Panc1 (cell line): ENCODE measurements at regions not wholly inside any gene's neighbourhood (a gene's known extent, or its start where the extent isn't known, plus 50 kb on each side); places are given as distances from the start of the nearest gene placed in this dataset.

Source experiments
- ATAC-seq: fragments of 200-7000 bp; cut with Tn5 transposase; 2 replicates; pipeline ENCODE4 v1.9.1; 2020; ENCODE audit warnings: mild to moderate bottlenecking, moderate library complexity
- BruUV-seq: library from RNA; stranded (reverse); fragments of 400-500 nt; replicated peaks from 2 replicates; lab custom pipeline; 2021; lab: Mats Ljungman, UMichigan
- CTCF ChIA-PET: fragments of 300-600 bp; sonication (Branson Sonifier 250); formaldehyde crosslinking; loops from one replicate; lab custom pipeline; 2022; ENCODE audit warnings: antibody characterized with exemption; lab: Charles Lee
- POLR2A ChIA-PET: fragments of 300-600 bp; sonication (Branson Sonifier 250); formaldehyde crosslinking; loops from one replicate; lab custom pipeline; 2022; ENCODE audit warnings: antibody characterized with exemption; lab: Charles Lee
- DNase-seq: peaks from one replicate; pipeline ENCODE4 v3.0.0-alpha.2; 2010; ENCODE audit warnings: low read depth, low spot score
- H3K27ac ChIP-seq: 2 replicates; pipeline ENCODE4 v1.5.1; 2011; ENCODE audit warnings: mild to moderate bottlenecking, low read length, inconsistent platforms
- H3K27me3 ChIP-seq: fragments of 200-500 bp; sonication (Bioruptor generic); 2 replicates; pipeline ENCODE4 v1.6.0; 2014; ENCODE audit warnings: low read length, inconsistent platforms; ENCODE audit not compliant: control insufficient read depth, insufficient read depth
- H3K36me3 ChIP-seq: fragments of 200-500 bp; sonication (Bioruptor generic); 2 replicates; pipeline ENCODE4 v1.5.1; 2014; ENCODE audit warnings: inconsistent platforms, mild to moderate bottlenecking, low read length, moderate library complexity; ENCODE audit not compliant: control insufficient read depth, insufficient read depth
- H3K4me1 ChIP-seq: 2 replicates; pipeline ENCODE4 v1.5.1; 2011; ENCODE audit warnings: inconsistent platforms, mild to moderate bottlenecking, low read length, moderate library complexity; ENCODE audit not compliant: control insufficient read depth, insufficient read depth
- H3K4me3 ChIP-seq, 2 experiments: 2 replicates each; pipeline ENCODE4 v1.5.1; 2011 to 2012; ENCODE audit warnings: low read depth in 2 of 2, low read length in 2 of 2, mild to moderate bottlenecking in 2 of 2, inconsistent platforms in 1 of 2, moderate library complexity in 1 of 2
- H3K9me3 ChIP-seq: fragments of 200-500 bp; sonication (Bioruptor generic); 2 replicates; pipeline ENCODE4 v1.5.1; 2014; ENCODE audit warnings: low read depth, mild to moderate bottlenecking, inconsistent platforms, low read length, moderate library complexity; ENCODE audit not compliant: control insufficient read depth, insufficient read depth
- POLR2AphosphoS5 ChIP-seq: IDR thresholded peaks from 2 replicates; pipeline ENCODE4 v1.6.1; 2012; ENCODE audit warnings: mild to moderate bottlenecking, low read depth, low read length, moderate library complexity
- SIN3A ChIP-seq: IDR thresholded peaks from 2 replicates; pipeline ENCODE4 v1.6.1; 2012; ENCODE audit warnings: low read depth, mild to moderate bottlenecking, low read length, moderate library complexity, borderline replicate concordance; ENCODE audit not compliant: insufficient read depth
- TCF7L2 ChIP-seq: IDR thresholded peaks from 2 replicates; pipeline ENCODE4 v1.6.1; 2011; ENCODE audit warnings: mild to moderate bottlenecking, low read depth, low read length, inconsistent platforms
- in situ Hi-C: cut with HindIII; loops from 2 replicates; pipeline ENCODE4 v1.10.0; 2016; ENCODE audit warnings: low sequenced_read_pairs, low pct_unique_long_range_greater_than_20kb
- intact Hi-C: fragments of 100-400 bp; cut with micrococcal nuclease; formaldehyde crosslinking; loops from one replicate; pipeline ENCODE4 v1.10.0; 2022; ENCODE audit not compliant: unreplicated experiment
- TF ChIP-seq, protein P1 (sequence below): fragments of 450-650 bp; IDR thresholded peaks from 2 replicates; pipeline ENCODE4 v1.5.1; 2017; ENCODE audit warnings: mild to moderate bottlenecking
- TF ChIP-seq, protein P2 (sequence below), 2 experiments: IDR thresholded peaks; 2 replicates each; pipeline ENCODE4 v1.6.1; 2011 to 2012; ENCODE audit warnings: low read depth in 2 of 2, control low read depth in 1 of 2, low read length in 1 of 2, mild to moderate bottlenecking in 1 of 2, moderate library complexity in 1 of 2; ENCODE audit not compliant: insufficient read depth in 1 of 2

GRCh38 chr5:130715541-130715940 is 449.5 kb downstream of the HINT1 start:
- Histone ChIP-seq H3K27me3 (no peaks in the 10 kb centered on the region), H3K4me3 (no peak overlapping the region), H3K36me3 (no peaks in the 10 kb centered on the region), H3K27ac (no peak overlapping the region), H3K4me1 (no peaks in the 10 kb centered on the region), H3K9me3 (no peaks in the 10 kb centered on the region)
- in situ Hi-C loops = no loop called here
- intact Hi-C loops = no loop called here
- CTCF ChIA-PET = no interaction called here
- no TSS peak for BruUV-seq
- ATAC-seq (no peak), DNase-seq (no peak)
- POLR2A ChIA-PET = no interaction called here
- TF ChIP-seq, protein P1, sequence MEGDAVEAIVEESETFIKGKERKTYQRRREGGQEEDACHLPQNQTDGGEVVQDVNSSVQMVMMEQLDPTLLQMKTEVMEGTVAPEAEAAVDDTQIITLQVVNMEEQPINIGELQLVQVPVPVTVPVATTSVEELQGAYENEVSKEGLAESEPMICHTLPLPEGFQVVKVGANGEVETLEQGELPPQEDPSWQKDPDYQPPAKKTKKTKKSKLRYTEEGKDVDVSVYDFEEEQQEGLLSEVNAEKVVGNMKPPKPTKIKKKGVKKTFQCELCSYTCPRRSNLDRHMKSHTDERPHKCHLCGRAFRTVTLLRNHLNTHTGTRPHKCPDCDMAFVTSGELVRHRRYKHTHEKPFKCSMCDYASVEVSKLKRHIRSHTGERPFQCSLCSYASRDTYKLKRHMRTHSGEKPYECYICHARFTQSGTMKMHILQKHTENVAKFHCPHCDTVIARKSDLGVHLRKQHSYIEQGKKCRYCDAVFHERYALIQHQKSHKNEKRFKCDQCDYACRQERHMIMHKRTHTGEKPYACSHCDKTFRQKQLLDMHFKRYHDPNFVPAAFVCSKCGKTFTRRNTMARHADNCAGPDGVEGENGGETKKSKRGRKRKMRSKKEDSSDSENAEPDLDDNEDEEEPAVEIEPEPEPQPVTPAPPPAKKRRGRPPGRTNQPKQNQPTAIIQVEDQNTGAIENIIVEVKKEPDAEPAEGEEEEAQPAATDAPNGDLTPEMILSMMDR = no peak
- TF ChIP-seq TCF7L2 (no peak), POLR2AphosphoS5 (no peak), SIN3A (no peak)
- TF ChIP-seq, protein P2, sequence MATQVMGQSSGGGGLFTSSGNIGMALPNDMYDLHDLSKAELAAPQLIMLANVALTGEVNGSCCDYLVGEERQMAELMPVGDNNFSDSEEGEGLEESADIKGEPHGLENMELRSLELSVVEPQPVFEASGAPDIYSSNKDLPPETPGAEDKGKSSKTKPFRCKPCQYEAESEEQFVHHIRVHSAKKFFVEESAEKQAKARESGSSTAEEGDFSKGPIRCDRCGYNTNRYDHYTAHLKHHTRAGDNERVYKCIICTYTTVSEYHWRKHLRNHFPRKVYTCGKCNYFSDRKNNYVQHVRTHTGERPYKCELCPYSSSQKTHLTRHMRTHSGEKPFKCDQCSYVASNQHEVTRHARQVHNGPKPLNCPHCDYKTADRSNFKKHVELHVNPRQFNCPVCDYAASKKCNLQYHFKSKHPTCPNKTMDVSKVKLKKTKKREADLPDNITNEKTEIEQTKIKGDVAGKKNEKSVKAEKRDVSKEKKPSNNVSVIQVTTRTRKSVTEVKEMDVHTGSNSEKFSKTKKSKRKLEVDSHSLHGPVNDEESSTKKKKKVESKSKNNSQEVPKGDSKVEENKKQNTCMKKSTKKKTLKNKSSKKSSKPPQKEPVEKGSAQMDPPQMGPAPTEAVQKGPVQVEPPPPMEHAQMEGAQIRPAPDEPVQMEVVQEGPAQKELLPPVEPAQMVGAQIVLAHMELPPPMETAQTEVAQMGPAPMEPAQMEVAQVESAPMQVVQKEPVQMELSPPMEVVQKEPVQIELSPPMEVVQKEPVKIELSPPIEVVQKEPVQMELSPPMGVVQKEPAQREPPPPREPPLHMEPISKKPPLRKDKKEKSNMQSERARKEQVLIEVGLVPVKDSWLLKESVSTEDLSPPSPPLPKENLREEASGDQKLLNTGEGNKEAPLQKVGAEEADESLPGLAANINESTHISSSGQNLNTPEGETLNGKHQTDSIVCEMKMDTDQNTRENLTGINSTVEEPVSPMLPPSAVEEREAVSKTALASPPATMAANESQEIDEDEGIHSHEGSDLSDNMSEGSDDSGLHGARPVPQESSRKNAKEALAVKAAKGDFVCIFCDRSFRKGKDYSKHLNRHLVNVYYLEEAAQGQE (IDR thresholded peaks at IDR 0.05; ENCODE audit: insufficient read depth in 1 of 2, low read depth in 2 of 2, low read length in 1 of 2) = no peak

GRCh38 chr5:130714200-130714599 is 450.9 kb downstream of the HINT1 start:
- in situ Hi-C loops = no loop called here
- intact Hi-C loops = no loop called here
- no TSS peak for BruUV-seq
- Histone ChIP-seq H3K9me3 (no peaks in the 10 kb centered on the region), H3K4me1 (no peaks in the 10 kb centered on the region), H3K36me3 (no peaks in the 10 kb centered on the region), H3K27me3 (no peaks in the 10 kb centered on the region), H3K4me3 (no peak overlapping the region), H3K27ac (no peak overlapping the region)
- ATAC-seq (no peak), DNase-seq (no peak)
- TF ChIP-seq SIN3A (no peak), POLR2AphosphoS5 (no peak), TCF7L2 (no peak)
- TF ChIP-seq, protein P1 = no peak
- TF ChIP-seq, protein P2 (IDR thresholded peaks at IDR 0.05; ENCODE audit: insufficient read depth in 1 of 2, low read depth in 2 of 2, low read length in 1 of 2) = no peak
- ChIA-PET POLR2A (no interaction called here), CTCF (no interaction called here)
